Vagina (tissue), 2 donors: ENCODE measurements at regions not wholly inside any gene's neighbourhood (a gene's known extent, or its start where the extent isn't known, plus 50 kb on each side); places are given as distances from the start of the nearest gene placed in this dataset.

Source experiments
- DNase-seq, 2 donors: peaks; one replicate each; pipeline ENCODE4 v3.0.0-alpha.2; 2017; ENCODE audit errors: extremely low spot score in 2 of 2
- H3K27ac ChIP-seq: fragments of 200-600 bp; sonication (generic); one replicate; pipeline ENCODE4 v1.5.1; 2019
- H3K27me3 ChIP-seq: fragments of 200-600 bp; sonication (generic); one replicate; pipeline ENCODE4 v1.5.1; 2019
- H3K36me3 ChIP-seq, 2 donors: fragments of 200-600 bp; sonication (generic); one replicate each; pipeline ENCODE4 v1.5.1; 2017 to 2019
- H3K4me1 ChIP-seq: fragments of 200-600 bp; sonication (generic); one replicate; pipeline ENCODE4 v1.5.1; 2019
- H3K4me3 ChIP-seq, 2 donors: fragments of 200-600 bp; sonication (generic); 1 replicate in 1 of 2; 2 replicates in 1 of 2; pipeline ENCODE4 v1.5.1; 2016 to 2019
- H3K9me3 ChIP-seq: fragments of 200-600 bp; sonication (generic); one replicate; pipeline ENCODE4 v1.5.1; 2019
- POLR2A ChIP-seq, 2 donors: fragments of 450-650 bp; IDR thresholded peaks; one replicate each; pipeline ENCODE4 v1.6.1; 2017; ENCODE audit warnings: antibody characterized with exemption in 2 of 2, mild to moderate bottlenecking in 2 of 2, moderate library complexity in 2 of 2
- POLR2AphosphoS5 ChIP-seq, 2 donors: sonication (generic); formaldehyde crosslinking; IDR thresholded peaks; one replicate each; pipeline ENCODE4 v1.9.0; 2017; ENCODE audit warnings: antibody characterized with exemption in 2 of 2, mild to moderate bottlenecking in 2 of 2, low read depth in 1 of 2; ENCODE audit not compliant: insufficient read depth in 1 of 2
- intact Hi-C: fragments of 100-400 bp; cut with DNase I; formaldehyde crosslinking; loops from one replicate; pipeline ENCODE4 v1.15.1; 2023
- TF ChIP-seq, protein P1 (sequence below), 3 experiments: fragments of 450-650 bp in 2 of 3; fragments of 200-600 bp in 1 of 3; sonication (generic) in 1 of 3; IDR thresholded peaks; one replicate each; pipeline ENCODE4 v1.5.1; 2017 to 2019; ENCODE audit warnings: antibody characterized with exemption in 3 of 3, mild to moderate bottlenecking in 2 of 3, moderate library complexity in 2 of 3

GRCh38 chr1:234702342-234703000 is 92.5 kb upstream of the IRF2BP2 start:
- intact Hi-C loops = no loop called here
- H3K27me3 ChIP-seq = no peaks in the 10 kb centered on the region
- TF ChIP-seq, protein P1, sequence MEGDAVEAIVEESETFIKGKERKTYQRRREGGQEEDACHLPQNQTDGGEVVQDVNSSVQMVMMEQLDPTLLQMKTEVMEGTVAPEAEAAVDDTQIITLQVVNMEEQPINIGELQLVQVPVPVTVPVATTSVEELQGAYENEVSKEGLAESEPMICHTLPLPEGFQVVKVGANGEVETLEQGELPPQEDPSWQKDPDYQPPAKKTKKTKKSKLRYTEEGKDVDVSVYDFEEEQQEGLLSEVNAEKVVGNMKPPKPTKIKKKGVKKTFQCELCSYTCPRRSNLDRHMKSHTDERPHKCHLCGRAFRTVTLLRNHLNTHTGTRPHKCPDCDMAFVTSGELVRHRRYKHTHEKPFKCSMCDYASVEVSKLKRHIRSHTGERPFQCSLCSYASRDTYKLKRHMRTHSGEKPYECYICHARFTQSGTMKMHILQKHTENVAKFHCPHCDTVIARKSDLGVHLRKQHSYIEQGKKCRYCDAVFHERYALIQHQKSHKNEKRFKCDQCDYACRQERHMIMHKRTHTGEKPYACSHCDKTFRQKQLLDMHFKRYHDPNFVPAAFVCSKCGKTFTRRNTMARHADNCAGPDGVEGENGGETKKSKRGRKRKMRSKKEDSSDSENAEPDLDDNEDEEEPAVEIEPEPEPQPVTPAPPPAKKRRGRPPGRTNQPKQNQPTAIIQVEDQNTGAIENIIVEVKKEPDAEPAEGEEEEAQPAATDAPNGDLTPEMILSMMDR (IDR thresholded peaks at IDR 0.05) = no peak
- TF ChIP-seq POLR2AphosphoS5 (IDR thresholded peaks at IDR 0.05; ENCODE audit: insufficient read depth in 1 of 2, low read depth in 1 of 2) (no peak), POLR2A (IDR thresholded peaks at IDR 0.05) (no peak)
- H3K9me3 ChIP-seq = no peaks in the 10 kb centered on the region
- H3K36me3 ChIP-seq = no peaks in the 10 kb centered on the region
- H3K4me1 ChIP-seq = peaks cover 12% of the 10 kb centered on the region
- H3K27ac ChIP-seq = no peak overlapping the region
- DNase-seq = peak; percentile 92 to 97
- no peak overlapping the region for H3K4me3 ChIP-seq

DNA sequence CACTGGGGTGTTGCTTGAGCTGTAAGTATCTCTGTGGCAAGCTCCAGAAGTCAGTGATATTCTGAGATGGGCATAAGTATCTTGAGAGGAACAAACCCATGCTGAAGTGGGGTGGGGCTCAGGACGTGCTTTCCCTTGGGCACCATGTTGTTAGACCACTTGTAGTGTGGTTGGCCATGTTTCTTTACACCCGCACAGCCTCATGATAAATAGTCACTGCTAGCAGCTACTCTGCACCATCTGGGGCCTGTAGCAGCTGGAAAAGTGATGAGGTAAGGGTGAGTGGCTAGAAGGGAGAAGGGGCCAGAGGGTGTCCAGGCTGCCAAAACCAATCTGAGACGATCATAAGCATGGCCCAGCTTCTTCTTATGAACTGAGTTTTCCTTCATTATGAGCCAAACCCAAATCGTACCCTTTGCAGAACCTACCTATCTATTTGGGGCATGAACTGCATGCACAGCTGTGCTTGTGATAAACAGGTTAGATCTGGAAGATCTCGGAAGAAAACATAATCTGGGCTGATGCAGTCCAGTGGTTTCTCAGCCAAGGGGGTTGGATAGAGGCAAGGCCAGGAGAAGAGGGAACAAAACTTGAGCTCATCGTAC is 91.9 kb upstream of the IRF2BP2 start:
- no peaks in the 10 kb centered on the region for H3K27me3 ChIP-seq
- H3K9me3 ChIP-seq = no peaks in the 10 kb centered on the region
- intact Hi-C loops = no loop called here
- TF ChIP-seq POLR2AphosphoS5 (IDR thresholded peaks at IDR 0.05; ENCODE audit: insufficient read depth in 1 of 2, low read depth in 1 of 2) = no peak
- TF ChIP-seq, protein P1 (IDR thresholded peaks at IDR 0.05) = no peak
- TF ChIP-seq POLR2A (IDR thresholded peaks at IDR 0.05) = no peak
- DNase-seq = no peak
- no peak overlapping the region for H3K27ac ChIP-seq
- H3K4me3 ChIP-seq = no peak overlapping the region
- no peaks in the 10 kb centered on the region for H3K36me3 ChIP-seq
- H3K4me1 ChIP-seq = peaks cover 12% of the 10 kb centered on the region

DNA sequence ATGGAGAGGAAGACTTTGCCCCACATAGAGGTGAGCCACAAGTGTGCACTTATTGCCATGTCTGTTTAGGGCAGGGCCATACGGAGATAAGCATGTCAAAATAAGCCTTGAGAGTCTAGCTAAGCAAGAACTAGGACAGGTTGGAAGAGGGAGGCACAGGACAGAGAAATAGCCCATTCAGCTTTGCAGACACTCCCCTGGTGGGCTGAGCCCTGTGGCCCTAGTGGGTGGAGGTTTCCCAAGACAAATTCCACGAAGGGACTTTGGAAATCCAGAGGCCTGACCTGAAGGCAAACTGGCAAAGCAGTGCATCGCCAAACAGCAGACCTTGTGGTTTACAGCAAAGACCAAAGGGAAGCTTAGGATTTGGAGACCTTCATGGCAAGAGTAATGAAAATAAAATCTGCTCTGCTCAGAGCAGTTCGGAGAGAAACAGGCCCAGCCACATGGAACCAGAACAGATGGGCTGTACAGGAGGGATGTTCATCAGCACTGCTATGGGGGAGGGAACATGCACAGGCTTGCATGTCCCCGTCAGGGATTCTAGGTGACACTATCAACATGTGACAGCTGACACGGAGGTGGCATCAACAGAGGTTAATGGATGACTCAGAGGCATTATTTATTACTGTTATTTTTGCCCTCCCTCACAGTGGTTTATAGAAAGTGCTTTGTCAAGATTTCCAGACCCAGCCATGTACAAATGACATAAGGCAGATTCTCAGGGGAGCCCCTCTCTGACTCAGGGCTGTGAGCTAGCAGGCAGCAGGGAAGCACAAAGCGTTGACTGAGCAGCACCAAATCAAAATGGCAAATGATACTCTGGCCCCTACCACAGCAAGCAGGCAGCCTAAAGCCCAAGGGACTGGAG is 90.1 kb upstream of the IRF2BP2 start:
- TF ChIP-seq POLR2AphosphoS5 (IDR thresholded peaks at IDR 0.05; ENCODE audit: insufficient read depth in 1 of 2, low read depth in 1 of 2) = peak in 1 of 2 donors; percentile 58
- TF ChIP-seq, protein P1 (IDR thresholded peaks at IDR 0.05) = no peak
- Histone ChIP-seq H3K27ac (peak overlapping the region; percentile 52), H3K36me3 (no peaks in the 10 kb centered on the region), H3K4me3 (no peak overlapping the region), H3K4me1 (peaks cover 12% of the 10 kb centered on the region), H3K27me3 (no peaks in the 10 kb centered on the region), H3K9me3 (no peaks in the 10 kb centered on the region)
- intact Hi-C loops = no loop called here
- DNase-seq = no peak

DNA sequence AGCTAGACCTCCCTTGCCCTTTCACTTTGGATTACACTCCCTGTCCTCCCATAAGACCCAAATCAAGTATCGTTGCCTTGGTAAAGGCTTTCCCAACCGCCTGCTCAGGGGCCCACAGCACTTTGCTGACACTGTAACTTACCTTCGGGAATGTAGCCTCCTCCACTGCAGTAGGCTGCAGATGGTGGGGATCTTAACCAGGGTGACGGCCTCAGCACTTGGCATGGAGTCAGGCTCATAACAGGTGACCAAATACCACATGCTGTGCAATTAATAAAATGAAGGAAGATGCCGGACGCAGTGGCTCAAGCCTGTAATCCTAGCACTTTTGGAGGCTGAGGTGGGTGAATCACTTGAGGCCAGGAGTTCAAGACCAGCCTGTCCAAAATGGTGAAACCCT is 88.7 kb upstream of the IRF2BP2 start:
- DNase-seq = no peak
- intact Hi-C loops = no loop called here
- no peaks in the 10 kb centered on the region for H3K27me3 ChIP-seq
- H3K27ac ChIP-seq = no peak overlapping the region
- no peak overlapping the region for H3K4me3 ChIP-seq
- H3K36me3 ChIP-seq = no peaks in the 10 kb centered on the region
- TF ChIP-seq, protein P1 (IDR thresholded peaks at IDR 0.05) = no peak
- TF ChIP-seq POLR2A (IDR thresholded peaks at IDR 0.05) = no peak
- TF ChIP-seq POLR2AphosphoS5 (IDR thresholded peaks at IDR 0.05; ENCODE audit: insufficient read depth in 1 of 2, low read depth in 1 of 2) = no peak
- no peaks in the 10 kb centered on the region for H3K9me3 ChIP-seq
- H3K4me1 ChIP-seq = peaks cover 12% of the 10 kb centered on the region
